ENCODE measurements at regions not wholly inside any gene's neighbourhood (a gene's known extent, or its start where the extent isn't known, plus 50 kb on each side); places are given as distances from the start of the nearest gene placed in this dataset.

DNA sequence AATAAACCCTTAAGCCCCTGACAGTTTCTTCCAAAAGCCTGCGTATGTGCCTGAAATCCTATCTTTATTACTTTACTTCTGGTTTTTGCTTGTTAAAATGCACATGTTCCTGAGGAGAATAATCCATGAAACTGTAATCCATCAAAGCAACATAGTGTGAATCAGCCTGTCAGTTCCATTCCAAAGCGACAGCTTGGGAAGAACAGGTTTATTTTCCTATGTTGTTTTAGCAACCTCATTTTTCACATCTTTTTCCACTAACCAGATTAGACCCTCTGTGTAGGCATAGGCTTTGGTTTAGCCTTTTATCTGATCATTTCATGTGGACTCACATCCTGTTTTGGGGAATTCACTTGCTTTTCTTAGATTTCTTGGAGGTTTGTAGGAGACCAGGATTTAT lies 988.0 kb downstream of the SQOR start:
- TF ChIP-seq, protein P1, sequence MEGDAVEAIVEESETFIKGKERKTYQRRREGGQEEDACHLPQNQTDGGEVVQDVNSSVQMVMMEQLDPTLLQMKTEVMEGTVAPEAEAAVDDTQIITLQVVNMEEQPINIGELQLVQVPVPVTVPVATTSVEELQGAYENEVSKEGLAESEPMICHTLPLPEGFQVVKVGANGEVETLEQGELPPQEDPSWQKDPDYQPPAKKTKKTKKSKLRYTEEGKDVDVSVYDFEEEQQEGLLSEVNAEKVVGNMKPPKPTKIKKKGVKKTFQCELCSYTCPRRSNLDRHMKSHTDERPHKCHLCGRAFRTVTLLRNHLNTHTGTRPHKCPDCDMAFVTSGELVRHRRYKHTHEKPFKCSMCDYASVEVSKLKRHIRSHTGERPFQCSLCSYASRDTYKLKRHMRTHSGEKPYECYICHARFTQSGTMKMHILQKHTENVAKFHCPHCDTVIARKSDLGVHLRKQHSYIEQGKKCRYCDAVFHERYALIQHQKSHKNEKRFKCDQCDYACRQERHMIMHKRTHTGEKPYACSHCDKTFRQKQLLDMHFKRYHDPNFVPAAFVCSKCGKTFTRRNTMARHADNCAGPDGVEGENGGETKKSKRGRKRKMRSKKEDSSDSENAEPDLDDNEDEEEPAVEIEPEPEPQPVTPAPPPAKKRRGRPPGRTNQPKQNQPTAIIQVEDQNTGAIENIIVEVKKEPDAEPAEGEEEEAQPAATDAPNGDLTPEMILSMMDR (IDR thresholded peaks at IDR 0.05), result no peak
- no peak for TF ChIP-seq POLR2A (IDR thresholded peaks at IDR 0.05)
